Lung (tissue), 11 donors: ENCODE measurements at regions not wholly inside any gene's neighbourhood (a gene's known extent, or its start where the extent isn't known, plus 50 kb on each side); places are given as distances from the start of the nearest gene placed in this dataset.

Experiments
- ATAC-seq: fragments of 200-7000 bp; cut with Tn5 transposase; one replicate; pipeline ENCODE4 v1.9.1; 2020; ENCODE audit warnings: moderate number of reproducible peaks; ENCODE audit not compliant: insufficient read depth, low FRiP score
- DNase-seq, 3 donors: peaks; one replicate each; pipeline ENCODE4 v3.0.0-alpha.2; 2013 to 2017
- H3K27ac ChIP-seq, 2 donors: one replicate each; pipeline ENCODE4 v1.5.1; 2013; ENCODE audit warnings: mild to moderate bottlenecking in 2 of 2, moderate library complexity in 2 of 2, control low read depth in 1 of 2, inconsistent platforms in 1 of 2, low read depth in 1 of 2, low read length in 1 of 2
- H3K27me3 ChIP-seq, 3 donors: one replicate each; pipeline ENCODE4 v1.5.1; 2013; ENCODE audit warnings: low read length in 2 of 3; ENCODE audit not compliant: control insufficient read depth in 3 of 3, insufficient read depth in 3 of 3
- H3K36me3 ChIP-seq, 4 donors: one replicate each; pipeline ENCODE4 v1.5.1; 2013; ENCODE audit warnings: low read length in 4 of 4, mild to moderate bottlenecking in 1 of 4, moderate library complexity in 1 of 4; ENCODE audit not compliant: control insufficient read depth in 4 of 4, insufficient read depth in 4 of 4
- H3K4me1 ChIP-seq, 5 donors: one replicate each; pipeline ENCODE4 v1.5.1; 2013; ENCODE audit warnings: low read length in 5 of 5, mild to moderate bottlenecking in 2 of 5, moderate library complexity in 1 of 5; ENCODE audit not compliant: control insufficient read depth in 5 of 5, insufficient read depth in 5 of 5
- H3K4me3 ChIP-seq: one replicate; pipeline ENCODE4 v1.5.1; 2013; ENCODE audit warnings: mild to moderate bottlenecking, control low read depth, moderate library complexity
- H3K9ac ChIP-seq, 2 donors: one replicate each; pipeline ENCODE4 v1.5.1; 2013; ENCODE audit warnings: low read length in 2 of 2, control low read depth in 1 of 2; ENCODE audit not compliant: insufficient read depth in 1 of 2
- H3K9me3 ChIP-seq, 4 donors: one replicate each; pipeline ENCODE4 v1.5.1; 2013; ENCODE audit warnings: low read length in 3 of 4, mild to moderate bottlenecking in 1 of 4, moderate library complexity in 1 of 4; ENCODE audit not compliant: control insufficient read depth in 4 of 4, insufficient read depth in 3 of 4
- WGBS, 2 donors: extraction: QIAGEN DNeasy Blood & Tissue Kit; methylation state at CpG; one replicate each; pipeline ENCODE4 v1.1.7; 2013; 5-methylcytosine and 5-hydroxymethylcytosine counted together
- TF ChIP-seq, protein P1 (sequence below): IDR thresholded peaks from 2 replicates; pipeline ENCODE4 v1.5.1; 2012; ENCODE audit warnings: mild to moderate bottlenecking; ENCODE audit errors: control extremely low read depth, extremely low read depth
- donor health status: control.
- donor health status: control.
- donor health status: Bipolar disorder and iron deficiency.
- donor health status: healthy.
- donor health status: DM: yes; HTN: yes; CAD: no.

DNA sequence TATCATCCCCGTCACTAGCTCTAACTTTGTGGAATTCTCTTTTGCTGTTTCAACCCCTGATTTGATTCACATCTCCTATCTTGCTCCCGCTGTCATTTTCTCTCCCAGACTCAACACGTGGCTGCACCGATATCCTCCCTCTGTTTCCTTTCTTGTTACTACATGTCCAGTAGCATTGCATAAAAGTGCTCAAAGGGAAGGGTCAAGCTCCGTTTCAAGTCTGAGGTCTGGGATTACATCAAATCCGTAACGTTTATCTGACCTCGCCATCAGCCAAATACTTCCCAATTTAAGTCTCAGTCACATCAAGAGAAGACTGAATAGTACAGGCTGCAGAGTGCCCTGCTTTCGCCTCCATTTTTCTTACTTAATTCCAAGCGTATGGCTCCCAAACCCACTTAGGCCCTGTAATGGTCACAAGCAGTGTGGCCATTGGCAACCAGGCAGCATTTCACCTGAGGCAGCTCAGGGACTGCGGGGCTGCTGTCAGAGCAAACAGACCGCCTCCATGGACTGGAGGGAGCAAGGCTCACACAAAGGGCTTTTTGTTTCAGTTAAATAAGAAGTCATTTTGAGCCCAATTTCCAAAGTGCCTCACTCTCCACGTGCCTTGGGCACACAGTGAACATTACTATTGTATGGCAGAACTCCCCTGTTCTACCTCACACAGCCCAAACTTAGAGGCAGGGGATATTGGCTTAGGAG is 217.8 kb downstream of the BCL11A start:
- WGBS, 2 donors = 36 to 61% methylated on average over 13 of the region's 13 CpGs
- DNase-seq (peak in 2 of 3 donors; percentile 50 to 59), ATAC-seq (no peak)
- Histone ChIP-seq H3K4me1 (peaks cover 0 to 4% (median 0%) of the 10 kb centered on the region in 5 donors), H3K27me3 (no peaks in the 10 kb centered on the region), H3K27ac (no peak overlapping the region), H3K36me3 (no peaks in the 10 kb centered on the region), H3K9ac (no peak overlapping the region), H3K9me3 (peaks cover 0 to 2% (median 0%) of the 10 kb centered on the region in 4 donors), H3K4me3 (no peak overlapping the region)
- TF ChIP-seq, protein P1, sequence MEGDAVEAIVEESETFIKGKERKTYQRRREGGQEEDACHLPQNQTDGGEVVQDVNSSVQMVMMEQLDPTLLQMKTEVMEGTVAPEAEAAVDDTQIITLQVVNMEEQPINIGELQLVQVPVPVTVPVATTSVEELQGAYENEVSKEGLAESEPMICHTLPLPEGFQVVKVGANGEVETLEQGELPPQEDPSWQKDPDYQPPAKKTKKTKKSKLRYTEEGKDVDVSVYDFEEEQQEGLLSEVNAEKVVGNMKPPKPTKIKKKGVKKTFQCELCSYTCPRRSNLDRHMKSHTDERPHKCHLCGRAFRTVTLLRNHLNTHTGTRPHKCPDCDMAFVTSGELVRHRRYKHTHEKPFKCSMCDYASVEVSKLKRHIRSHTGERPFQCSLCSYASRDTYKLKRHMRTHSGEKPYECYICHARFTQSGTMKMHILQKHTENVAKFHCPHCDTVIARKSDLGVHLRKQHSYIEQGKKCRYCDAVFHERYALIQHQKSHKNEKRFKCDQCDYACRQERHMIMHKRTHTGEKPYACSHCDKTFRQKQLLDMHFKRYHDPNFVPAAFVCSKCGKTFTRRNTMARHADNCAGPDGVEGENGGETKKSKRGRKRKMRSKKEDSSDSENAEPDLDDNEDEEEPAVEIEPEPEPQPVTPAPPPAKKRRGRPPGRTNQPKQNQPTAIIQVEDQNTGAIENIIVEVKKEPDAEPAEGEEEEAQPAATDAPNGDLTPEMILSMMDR = no peak

DNA sequence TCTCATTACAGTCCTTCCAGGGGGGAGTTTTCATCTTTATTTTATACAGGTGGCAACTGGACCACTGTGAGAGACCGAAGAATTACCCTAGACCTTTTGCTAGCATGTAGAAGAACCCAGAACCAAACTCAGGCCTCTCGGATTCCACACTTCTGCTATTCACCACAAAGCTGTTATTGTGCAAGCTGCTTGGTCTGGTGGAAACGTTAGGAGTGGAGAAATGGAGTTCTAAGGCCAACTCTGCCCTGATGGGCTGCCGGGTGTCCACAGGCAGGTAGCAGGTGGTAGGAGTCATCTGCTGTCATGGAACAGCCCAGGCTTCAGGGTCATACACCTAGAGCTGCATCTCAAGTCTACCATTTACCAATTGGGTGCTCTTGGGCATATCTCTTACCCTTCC is 218.8 kb downstream of the BCL11A start:
- H3K4me3 ChIP-seq = no peak overlapping the region
- DNase-seq (no peak), ATAC-seq (no peak)
- H3K27ac ChIP-seq = no peak overlapping the region
- H3K27me3 ChIP-seq = no peaks in the 10 kb centered on the region
- TF ChIP-seq, protein P1 = no peak
- H3K9me3 ChIP-seq = peaks cover 0 to 2% (median 0%) of the 10 kb centered on the region in 4 donors
- 40 to 64% methylated on average over 4 of the region's 4 CpGs for WGBS, 2 donors
- no peak overlapping the region for H3K9ac ChIP-seq
- peaks cover 0 to 4% (median 0%) of the 10 kb centered on the region in 5 donors for H3K4me1 ChIP-seq
- no peaks in the 10 kb centered on the region for H3K36me3 ChIP-seq

DNA sequence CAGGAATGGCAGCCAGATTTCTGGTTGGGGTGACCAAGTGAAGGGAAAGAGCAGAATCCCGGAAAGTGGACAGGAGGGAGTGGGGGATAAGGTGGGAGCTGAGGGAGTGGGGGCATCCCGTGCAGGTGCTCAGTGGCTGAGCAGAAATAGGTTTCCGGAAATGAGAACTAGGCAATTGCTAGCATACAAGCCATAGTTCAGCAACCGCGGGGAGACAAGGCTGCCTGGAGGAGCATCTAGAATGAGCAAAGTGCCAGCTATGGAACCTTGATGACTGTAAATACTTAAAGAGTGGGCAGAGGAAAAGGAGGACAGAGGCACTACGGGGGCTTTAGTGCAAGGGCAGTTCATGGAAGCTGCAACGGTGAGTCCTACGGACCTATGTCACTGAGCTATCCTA is 220.2 kb downstream of the BCL11A start:
- ATAC-seq (no peak), DNase-seq (no peak)
- no peaks in the 10 kb centered on the region for H3K27me3 ChIP-seq
- no peak overlapping the region for H3K4me3 ChIP-seq
- H3K9ac ChIP-seq = no peak overlapping the region
- TF ChIP-seq, protein P1 = no peak
- peaks cover 0 to 2% (median 0%) of the 10 kb centered on the region in 4 donors for H3K9me3 ChIP-seq
- H3K4me1 ChIP-seq = peaks cover 0 to 4% (median 0%) of the 10 kb centered on the region in 5 donors
- H3K36me3 ChIP-seq = no peaks in the 10 kb centered on the region
- H3K27ac ChIP-seq = no peak overlapping the region
- WGBS, 2 donors = 92 to 94% methylated on average over 8 of the region's 8 CpGs
